ENCODE measurements at regions not wholly inside any gene's neighbourhood (a gene's known extent, or its start where the extent isn't known, plus 50 kb on each side); places are given as distances from the start of the nearest gene placed in this dataset.
"Not testable (repeated sequence)": the region's sequence is repeated elsewhere in the genome, so short reads cannot be mapped to it uniquely, and the experiment has no call there.

GRCh38 chr2:428591-428990 is 140.7 kb upstream of the ALKAL2 start:
- H3K4me1 Mint-ChIP-seq: peaks cover 5% of the 10 kb centered on the region
- TF ChIP-seq CTCF (IDR thresholded peaks at IDR 0.05; ENCODE audit: unreplicated experiment in 3 of 3): no peak
- H3K9me3 Mint-ChIP-seq: no peaks in the 10 kb centered on the region
- no peak overlapping the region for H3K4me3 Mint-ChIP-seq
- H3K27me3 Mint-ChIP-seq (ENCODE audit: low read depth): peaks cover 11% of the 10 kb centered on the region
- H3K27ac Mint-ChIP-seq: no peak overlapping the region
- no peaks in the 10 kb centered on the region for H3K36me3 Mint-ChIP-seq (ENCODE audit: low read depth)

- not testable (repeated sequence) for H3K27ac Mint-ChIP-seq; H3K4me1 Mint-ChIP-seq; H3K36me3 Mint-ChIP-seq (ENCODE audit: low read depth); H3K4me3 Mint-ChIP-seq; H3K27me3 Mint-ChIP-seq (ENCODE audit: low read depth); H3K9me3 Mint-ChIP-seq
Measured at GRCh38 chr2:426696-427095, 138.8 kb upstream of the ALKAL2 start.

- Mint-ChIP-seq H3K4me3 (no peak overlapping the region), H3K9me3 (no peaks in the 10 kb centered on the region), H3K27me3 (ENCODE audit: low read depth) (peaks cover 6% of the 10 kb centered on the region), H3K36me3 (ENCODE audit: low read depth) (no peaks in the 10 kb centered on the region), H3K27ac (no peak overlapping the region), H3K4me1 (peaks cover 5% of the 10 kb centered on the region)
- no peak for TF ChIP-seq CTCF (IDR thresholded peaks at IDR 0.05; ENCODE audit: unreplicated experiment in 3 of 3)
Measured at GRCh38 chr2:425947-426346, 138.1 kb upstream of the ALKAL2 start.

GRCh38 chr2:425243-425642 is 137.4 kb upstream of the ALKAL2 start:
- no peaks in the 10 kb centered on the region for H3K36me3 Mint-ChIP-seq (ENCODE audit: low read depth)

GRCh38 chr2:424306-425171 is 136.6 kb upstream of the ALKAL2 start:
- Mint-ChIP-seq H3K4me1 (peaks cover 8% of the 10 kb centered on the region), H3K36me3 (ENCODE audit: low read depth) (no peaks in the 10 kb centered on the region), H3K4me3 (no peak overlapping the region), H3K9me3 (no peaks in the 10 kb centered on the region), H3K27ac (no peak overlapping the region), H3K27me3 (ENCODE audit: low read depth) (peaks cover 2% of the 10 kb centered on the region)
- no peak for TF ChIP-seq CTCF (IDR thresholded peaks at IDR 0.05; ENCODE audit: unreplicated experiment in 3 of 3)

More at GRCh38 chr2:425243-425642, 137.4 kb upstream of the ALKAL2 start:
- no peak overlapping the region for H3K4me3 Mint-ChIP-seq
- peaks cover 6% of the 10 kb centered on the region for H3K27me3 Mint-ChIP-seq (ENCODE audit: low read depth)
- no peak for TF ChIP-seq CTCF (IDR thresholded peaks at IDR 0.05; ENCODE audit: unreplicated experiment in 3 of 3)
- peaks cover 5% of the 10 kb centered on the region for H3K4me1 Mint-ChIP-seq
- H3K9me3 Mint-ChIP-seq: no peaks in the 10 kb centered on the region
- no peak overlapping the region for H3K27ac Mint-ChIP-seq

- Mint-ChIP-seq H3K27me3 (ENCODE audit: low read depth) (no peaks in the 10 kb centered on the region), H3K27ac (no peak overlapping the region), H3K4me3 (no peak overlapping the region), H3K36me3 (ENCODE audit: low read depth) (no peaks in the 10 kb centered on the region), H3K9me3 (no peaks in the 10 kb centered on the region), H3K4me1 (peaks cover 16% of the 10 kb centered on the region)
- TF ChIP-seq CTCF (IDR thresholded peaks at IDR 0.05; ENCODE audit: unreplicated experiment in 3 of 3): no peak
Measured at GRCh38 chr2:423479-423878, 135.6 kb upstream of the ALKAL2 start.
